PFSK-1 (cell line): ENCODE measurements at regions not wholly inside any gene's neighbourhood (a gene's known extent, or its start where the extent isn't known, plus 50 kb on each side); places are given as distances from the start of the nearest gene placed in this dataset.

Experiments used
- FOXP2 ChIP-seq: optimal IDR thresholded peaks from 2 replicates; pipeline ENCODE3; 2011; ENCODE audit warnings: borderline replicate concordance, control low read depth, inconsistent platforms; ENCODE audit not compliant: insufficient read depth; ENCODE audit errors: extremely low read length, extremely low read depth
- POLR2AphosphoS5 ChIP-seq: IDR thresholded peaks from 2 replicates; pipeline ENCODE4 v1.6.1; 2012; ENCODE audit warnings: low read depth, mild to moderate bottlenecking, control low read depth, low read length, moderate library complexity
- REST ChIP-seq, 2 experiments: IDR thresholded peaks; 2 replicates each; pipeline versions ENCODE4 v1.6.1 to v1.8.0; 2011 to 2012; ENCODE audit warnings: low read depth in 2 of 2, low read length in 2 of 2, control low read depth in 1 of 2, inconsistent platforms in 1 of 2, mild to moderate bottlenecking in 1 of 2, moderate library complexity in 1 of 2; ENCODE audit not compliant: insufficient read depth in 1 of 2
- SIN3A ChIP-seq: IDR thresholded peaks from 2 replicates; pipeline ENCODE4 v1.6.1; 2012; ENCODE audit warnings: mild to moderate bottlenecking, low read length, moderate library complexity, borderline replicate concordance; ENCODE audit not compliant: insufficient read depth
- TAF1 ChIP-seq: IDR thresholded peaks from 2 replicates; pipeline ENCODE4 v1.6.1; 2012; ENCODE audit warnings: low read length, control low read depth, borderline replicate concordance; ENCODE audit not compliant: insufficient read depth

DNA sequence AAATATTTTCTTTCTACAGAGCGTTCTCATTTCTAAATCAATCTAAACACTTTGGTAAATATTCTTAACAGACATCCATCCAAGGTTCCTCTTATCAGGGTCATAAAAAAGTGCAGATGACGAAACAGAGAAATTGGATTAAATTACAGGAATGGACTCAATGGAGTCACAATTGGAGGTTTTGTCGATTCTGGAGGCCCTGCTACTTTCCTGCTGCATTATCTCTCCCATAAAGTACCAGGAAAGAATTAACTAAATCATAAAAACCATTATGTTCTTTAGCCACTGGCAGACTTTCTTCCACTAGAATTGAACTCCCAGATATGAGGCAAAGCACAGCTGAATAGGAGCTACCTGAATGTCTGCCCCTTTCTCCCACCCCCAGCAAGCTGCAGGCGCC lies 610.6 kb downstream of the HDGFL1 start:
- TF ChIP-seq TAF1 (no peak), REST (IDR thresholded peaks at IDR 0.05; ENCODE audit: insufficient read depth in 1 of 2, low read depth in 2 of 2, low read length in 2 of 2) (no peak), FOXP2 (no peak), SIN3A (no peak), POLR2AphosphoS5 (no peak)

DNA sequence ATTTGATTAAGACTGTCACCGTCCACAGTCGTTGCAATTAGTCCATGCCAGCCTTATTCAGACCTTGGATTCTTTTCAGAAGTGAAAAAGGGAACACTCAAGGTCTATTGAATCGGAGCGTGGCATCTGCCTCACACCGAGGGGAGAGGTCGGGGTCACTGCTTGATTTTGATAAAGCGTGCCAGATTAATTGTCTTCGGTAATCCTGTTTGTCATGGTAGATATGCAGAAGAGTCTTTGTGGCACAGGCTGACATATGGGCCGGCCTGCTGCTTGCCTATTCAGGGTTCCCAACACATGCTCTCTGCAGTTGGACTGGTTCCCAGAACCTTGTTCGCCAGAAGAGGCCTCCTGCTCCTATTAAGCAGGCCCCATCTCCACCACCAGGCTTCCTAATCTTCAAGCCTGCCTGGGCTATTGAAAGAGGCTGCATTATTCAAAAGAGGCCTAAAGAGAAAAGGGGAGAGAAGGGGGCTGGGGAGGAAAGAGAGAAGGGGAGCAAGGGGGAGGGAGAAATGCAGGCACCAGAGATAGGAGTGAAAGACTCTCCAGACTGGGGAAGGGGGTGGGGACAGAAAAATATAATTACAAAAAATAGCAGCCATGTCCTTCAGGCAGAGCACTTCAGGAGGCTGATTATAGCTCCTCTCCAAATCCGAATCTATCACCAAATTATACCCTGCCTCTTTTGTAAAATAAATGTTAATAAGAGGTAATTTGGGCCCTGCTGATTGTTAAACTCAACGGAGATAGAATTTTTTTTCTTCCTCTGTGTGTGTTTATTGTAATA lies 611.3 kb downstream of the HDGFL1 start:
- TF ChIP-seq SIN3A (no peak), TAF1 (no peak), REST (IDR thresholded peaks at IDR 0.05; ENCODE audit: insufficient read depth in 1 of 2, low read depth in 2 of 2, low read length in 2 of 2) (no peak), POLR2AphosphoS5 (no peak), FOXP2 (no peak)

DNA sequence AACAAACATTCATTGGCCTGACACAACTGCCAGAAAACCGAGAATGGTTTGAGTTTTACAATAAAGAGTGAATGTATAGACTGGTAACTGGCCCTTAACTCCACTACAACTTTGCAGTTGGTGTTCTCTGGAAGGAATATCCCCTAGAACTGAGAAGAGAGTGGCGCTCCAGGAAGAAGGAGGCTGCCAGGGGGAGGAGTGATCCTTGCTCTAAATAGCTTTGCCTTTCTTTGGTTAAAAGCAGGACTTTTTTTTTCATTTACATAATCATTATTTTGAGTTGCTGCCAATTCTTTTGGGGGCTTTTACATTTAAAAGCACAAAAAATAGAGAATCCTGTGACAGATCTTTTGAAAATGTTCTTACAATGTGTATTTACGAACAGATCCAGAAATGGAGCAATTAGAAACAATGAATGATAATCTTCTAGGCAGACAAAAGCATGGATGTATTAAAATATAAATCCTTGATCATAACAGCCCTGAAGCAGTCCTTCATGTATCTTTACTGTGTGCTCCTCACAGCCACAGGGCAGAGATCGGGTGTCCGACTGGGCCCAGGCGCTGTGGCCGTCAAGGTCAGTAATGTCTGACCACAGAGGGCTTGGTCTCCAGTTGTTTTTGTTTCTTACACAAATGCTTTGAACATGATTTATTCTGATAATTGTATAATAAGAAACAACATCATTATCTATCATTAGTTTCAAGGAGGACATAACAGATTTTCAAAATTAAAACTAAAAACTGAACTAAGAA lies 612.2 kb downstream of the HDGFL1 start:
- TF ChIP-seq TAF1 (no peak), SIN3A (no peak), POLR2AphosphoS5 (no peak), REST (IDR thresholded peaks at IDR 0.05; ENCODE audit: insufficient read depth in 1 of 2, low read depth in 2 of 2, low read length in 2 of 2) (no peak), FOXP2 (no peak)

DNA sequence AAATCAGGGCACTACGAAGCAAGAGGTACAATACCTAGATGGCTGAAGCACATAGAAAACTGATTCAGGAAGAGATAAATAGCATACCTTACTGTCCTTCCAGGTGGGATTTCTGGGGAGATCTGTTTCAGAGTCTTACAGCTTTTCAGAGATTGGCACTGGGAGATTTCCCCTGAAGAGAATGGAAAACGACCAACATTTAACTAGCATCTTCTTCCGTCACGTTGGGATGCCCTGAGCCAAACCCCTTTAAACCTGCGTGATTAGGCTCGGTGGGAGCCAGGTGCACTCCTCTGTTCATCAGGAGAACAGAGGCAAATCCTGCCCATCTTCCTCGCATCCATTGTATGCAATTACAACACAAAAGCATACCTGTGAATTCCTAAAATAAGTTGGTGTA lies 614.5 kb downstream of the HDGFL1 start:
- TF ChIP-seq TAF1: no peak
- TF ChIP-seq POLR2AphosphoS5: no peak
- TF ChIP-seq SIN3A: no peak
- no peak for TF ChIP-seq FOXP2
- TF ChIP-seq REST (IDR thresholded peaks at IDR 0.05; ENCODE audit: insufficient read depth in 1 of 2, low read depth in 2 of 2, low read length in 2 of 2): no peak
